Ishikawa (cell line): ENCODE measurements at regions not wholly inside any gene's neighbourhood (a gene's known extent, or its start where the extent isn't known, plus 50 kb on each side); places are given as distances from the start of the nearest gene placed in this dataset.

ENCODE experiments used
- CEBPB ChIP-seq: IDR thresholded peaks from 2 replicates; pipeline ENCODE4 v1.6.1; 2012
- CREB1 ChIP-seq: IDR thresholded peaks from 2 replicates; pipeline ENCODE4 v1.6.1; 2012; ENCODE audit warnings: low read depth
- EGR1 ChIP-seq: IDR thresholded peaks from 2 replicates; pipeline ENCODE4 v1.6.1; 2012
- EP300 ChIP-seq: IDR thresholded peaks from 2 replicates; pipeline ENCODE4 v1.6.1; 2012; ENCODE audit warnings: borderline replicate concordance
- FOXM1 ChIP-seq: IDR thresholded peaks from 2 replicates; pipeline ENCODE4 v1.6.1; 2012; ENCODE audit warnings: low read depth, borderline replicate concordance
- NFIC ChIP-seq: IDR thresholded peaks from 2 replicates; pipeline ENCODE4 v1.6.1; 2012
- RAD21 ChIP-seq: IDR thresholded peaks from 2 replicates; pipeline ENCODE4 v1.6.1; 2012; ENCODE audit warnings: low read depth
- REST ChIP-seq: IDR thresholded peaks from 2 replicates; pipeline ENCODE4 v1.6.1; 2012; ENCODE audit warnings: low read depth, mild to moderate bottlenecking
- TAF1 ChIP-seq: IDR thresholded peaks from 2 replicates; pipeline ENCODE4 v1.6.1; 2012; ENCODE audit warnings: low read depth, mild to moderate bottlenecking
- TCF12 ChIP-seq: IDR thresholded peaks from 2 replicates; pipeline ENCODE4 v1.6.1; 2012; ENCODE audit warnings: low read depth
- TEAD4 ChIP-seq: IDR thresholded peaks from 2 replicates; pipeline ENCODE4 v1.6.1; 2012
- YY1 ChIP-seq: IDR thresholded peaks from 2 replicates; pipeline ENCODE4 v1.6.1; 2012; ENCODE audit warnings: low read depth
- ZBTB7A ChIP-seq: IDR thresholded peaks from 2 replicates; pipeline ENCODE4 v1.6.1; 2012; ENCODE audit warnings: low read depth
- TF ChIP-seq, protein P1 (sequence below): IDR thresholded peaks from 2 replicates; pipeline ENCODE4 v1.6.1; 2012
- TF ChIP-seq, protein P2 (sequence below): IDR thresholded peaks from 2 replicates; pipeline ENCODE4 v1.6.1; 2012

DNA sequence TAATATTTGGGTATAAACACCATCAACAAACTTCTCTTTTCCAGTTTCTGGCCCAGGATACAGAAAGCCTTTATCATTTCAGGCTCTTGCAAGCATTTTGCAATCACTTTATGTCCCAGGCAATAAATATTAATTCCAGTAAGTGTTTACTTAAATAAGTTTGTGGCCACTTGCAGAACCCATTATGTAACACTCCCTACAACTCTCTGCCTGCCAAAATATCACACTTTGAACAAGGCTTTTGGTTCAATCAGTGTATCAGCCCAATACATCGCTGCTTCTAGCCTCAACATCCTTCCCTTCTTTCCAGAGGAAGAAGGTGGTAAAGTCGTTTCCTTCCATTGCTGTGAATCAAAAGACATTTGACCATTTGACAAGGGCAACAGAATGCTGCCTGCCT, 203.0 kb upstream of the USP25 start:
- TF ChIP-seq FOXM1: no peak
- TF ChIP-seq YY1: no peak

- TF ChIP-seq TEAD4: no peak
- no peak for TF ChIP-seq CEBPB
- no peak for TF ChIP-seq EP300
- TF ChIP-seq NFIC: no peak
- no peak for TF ChIP-seq EGR1
- no peak for TF ChIP-seq CREB1
- TF ChIP-seq TAF1: no peak
- TF ChIP-seq, protein P1, sequence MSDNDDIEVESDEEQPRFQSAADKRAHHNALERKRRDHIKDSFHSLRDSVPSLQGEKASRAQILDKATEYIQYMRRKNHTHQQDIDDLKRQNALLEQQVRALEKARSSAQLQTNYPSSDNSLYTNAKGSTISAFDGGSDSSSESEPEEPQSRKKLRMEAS: no peak
- no peak for TF ChIP-seq YY1
- TF ChIP-seq REST: no peak
- TF ChIP-seq, protein P2, sequence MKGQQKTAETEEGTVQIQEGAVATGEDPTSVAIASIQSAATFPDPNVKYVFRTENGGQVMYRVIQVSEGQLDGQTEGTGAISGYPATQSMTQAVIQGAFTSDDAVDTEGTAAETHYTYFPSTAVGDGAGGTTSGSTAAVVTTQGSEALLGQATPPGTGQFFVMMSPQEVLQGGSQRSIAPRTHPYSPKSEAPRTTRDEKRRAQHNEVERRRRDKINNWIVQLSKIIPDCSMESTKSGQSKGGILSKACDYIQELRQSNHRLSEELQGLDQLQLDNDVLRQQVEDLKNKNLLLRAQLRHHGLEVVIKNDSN: no peak
Measured at GRCh38 chr21:15528346-15528745, 201.4 kb upstream of the USP25 start.

- TF ChIP-seq ZBTB7A (no peak), NFIC (no peak), TCF12 (no peak), CREB1 (no peak), YY1 (no peak)
- TF ChIP-seq, protein P1: no peak
Measured at GRCh38 chr21:15531986-15532385, 197.8 kb upstream of the USP25 start.

DNA sequence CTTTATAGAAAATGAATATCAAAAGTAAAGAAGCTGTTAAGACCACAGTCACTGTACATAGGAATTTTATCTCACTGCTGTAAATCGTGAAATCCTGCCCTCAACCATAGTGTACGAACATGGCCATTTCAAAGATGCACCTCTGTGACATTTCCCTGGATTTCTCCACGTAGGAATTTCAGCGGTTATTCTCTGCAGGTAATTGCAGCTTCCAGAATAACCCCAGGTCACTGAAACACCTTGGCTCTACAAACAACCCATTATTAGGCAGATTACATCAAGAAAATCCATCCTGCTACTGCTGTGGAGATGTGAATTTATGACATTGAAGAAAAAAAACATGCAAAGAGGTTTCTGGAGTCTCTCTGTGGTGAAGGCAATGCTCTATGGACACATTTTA, 196.2 kb upstream of the USP25 start:
- TF ChIP-seq CREB1 (no peak), TCF12 (no peak), ZBTB7A (no peak), RAD21 (no peak), FOXM1 (no peak), TAF1 (no peak), YY1 (no peak), CEBPB (no peak), EP300 (no peak)
- TF ChIP-seq, protein P2: no peak
- TF ChIP-seq, protein P1: no peak

GRCh38 chr21:15534450-15534886, 195.3 kb upstream of the USP25 start:
- TF ChIP-seq TEAD4 (no peak), EP300 (no peak), EGR1 (no peak), ZBTB7A (no peak), CEBPB (no peak), FOXM1 (no peak), NFIC (no peak), TCF12 (no peak), TAF1 (no peak), YY1 (no peak), REST (no peak), RAD21 (no peak), CREB1 (no peak)
- TF ChIP-seq, protein P2: no peak
- TF ChIP-seq, protein P1: no peak

- TF ChIP-seq NFIC: no peak
- TF ChIP-seq EGR1: no peak
Measured at GRCh38 chr21:15539376-15539775, 190.4 kb upstream of the USP25 start.
